ENCODE measurements at regions not wholly inside any gene's neighbourhood (a gene's known extent, or its start where the extent isn't known, plus 50 kb on each side); places are given as distances from the start of the nearest gene placed in this dataset.

DNA sequence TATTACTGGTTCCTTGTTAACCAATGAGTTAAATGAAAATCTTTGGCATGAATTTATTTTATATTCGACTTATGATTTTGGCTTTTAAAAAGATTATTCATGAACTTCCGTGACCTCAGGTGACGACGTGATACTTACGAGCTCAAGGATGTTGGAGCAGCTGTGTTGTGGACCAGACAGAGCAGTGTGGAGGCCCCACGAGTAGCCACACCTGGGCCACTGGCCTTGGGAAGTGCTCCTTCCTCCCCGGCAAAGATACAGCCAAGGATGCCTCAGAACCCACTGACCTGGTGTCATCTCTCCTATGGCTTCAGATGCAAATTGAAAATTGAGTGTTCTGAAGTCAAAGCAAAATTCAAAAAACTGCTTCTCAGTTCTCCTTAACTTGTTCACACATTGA is 147.5 kb upstream of the PPP2R2D start:
- no peak overlapping the region for H2BK5ac ChIP-seq (ENCODE audit: low read length)
- no peaks in the 10 kb centered on the region for H3K36me3 ChIP-seq (ENCODE audit: control insufficient read depth, insufficient read depth, low read length)
- no peak overlapping the region for H3K18ac ChIP-seq (ENCODE audit: low read length)
- H2AK5ac ChIP-seq (ENCODE audit: low read length) = no peak overlapping the region
- H2BK120ac ChIP-seq (ENCODE audit: low read depth, low read length) = no peak overlapping the region
- WGBS (ENCODE audit: extremely low coverage, insufficient coverage, low lambda C conversion rate) = no CpG with 5 or more reads among the region's 7 CpGs
- no peak overlapping the region for H3K9ac ChIP-seq (ENCODE audit: low read length)
- no peaks in the 10 kb centered on the region for H3K79me1 ChIP-seq (ENCODE audit: low read length)
- no peaks in the 10 kb centered on the region for H3K79me2 ChIP-seq (ENCODE audit: control insufficient read depth, insufficient read depth, low read length)
- no peak for DNase-seq
- H3K4me2 ChIP-seq (ENCODE audit: low read length) = no peak overlapping the region
- peak overlapping the region; percentile 27 for H3K56ac ChIP-seq (ENCODE audit: low read length)
- H3K4me1 ChIP-seq (ENCODE audit: control insufficient read depth, low read depth, low read length) = peaks cover 16% of the 10 kb centered on the region
- H3K23ac ChIP-seq (ENCODE audit: low read length) = no peak overlapping the region
- H3K4ac ChIP-seq (ENCODE audit: low read depth, low read length) = no peak overlapping the region
- H3K27me3 ChIP-seq (ENCODE audit: insufficient read depth, low read length, poor library complexity) = no peaks in the 10 kb centered on the region
- no peak overlapping the region for H3K27ac ChIP-seq (ENCODE audit: low read depth, low read length)
- no peak overlapping the region for H3K4me3 ChIP-seq (ENCODE audit: low read length)
- H2BK15ac ChIP-seq (replicated peaks; ENCODE audit: low read depth) = no peak overlapping the region
- H4K8ac ChIP-seq (ENCODE audit: low read depth, low read length) = no peak overlapping the region
- no peak overlapping the region for H4K5ac ChIP-seq (ENCODE audit: low read length)

DNA sequence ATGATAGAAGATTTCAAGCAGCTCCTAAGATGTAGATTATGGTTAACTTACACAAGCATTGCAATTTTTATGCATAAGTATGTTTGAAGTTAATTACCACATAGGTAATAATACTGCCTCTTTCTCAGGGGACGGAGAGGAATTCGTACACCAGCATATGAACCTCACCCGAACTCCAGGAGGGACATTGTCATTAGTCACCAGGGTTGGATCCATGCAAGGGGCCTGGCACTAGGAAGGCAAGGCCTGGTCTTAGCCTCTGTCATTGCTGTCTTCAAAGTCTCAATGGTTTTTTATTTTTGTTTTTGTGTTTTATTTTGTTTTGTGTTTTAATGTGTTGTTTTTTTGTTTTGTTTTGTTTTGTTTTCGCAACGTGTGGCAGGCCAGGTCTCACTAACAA is 145.6 kb upstream of the PPP2R2D start:
- H2AK5ac ChIP-seq (ENCODE audit: low read length) = no peak overlapping the region
- DNase-seq = no peak

DNA sequence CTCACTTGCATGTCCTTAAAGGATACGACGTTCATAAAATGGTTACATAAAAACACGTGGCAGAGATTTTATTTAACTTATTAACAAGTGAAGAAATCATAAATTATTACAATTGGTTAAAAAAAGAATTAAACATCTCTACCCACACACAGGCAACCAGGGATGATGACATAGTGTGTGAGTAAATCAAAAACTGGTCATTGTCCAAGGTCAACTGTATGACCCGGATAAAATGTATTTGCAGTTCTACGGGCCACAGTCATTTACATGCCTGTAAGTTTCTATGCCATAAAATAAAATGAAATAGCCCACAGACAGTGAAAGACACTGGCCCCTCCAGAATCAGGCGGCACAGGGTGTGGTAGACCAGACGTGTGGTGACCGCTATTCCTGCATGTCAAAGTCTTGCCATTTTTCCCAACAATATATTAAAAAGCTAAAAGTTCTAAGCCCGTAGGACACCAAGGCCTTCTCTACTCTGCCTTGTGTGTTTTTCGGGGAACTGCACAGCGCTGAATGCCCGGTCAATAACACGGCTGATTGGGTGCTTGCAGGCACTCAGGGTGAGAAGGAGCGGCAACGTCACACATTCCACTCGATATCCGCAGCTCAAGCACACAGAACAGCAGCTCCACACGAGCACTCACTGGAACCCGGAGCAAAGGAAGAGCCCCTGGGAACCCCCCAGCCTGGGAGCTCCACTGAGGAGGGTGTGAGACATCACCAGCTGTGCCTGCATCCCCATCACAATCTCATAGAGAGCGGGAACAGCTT is 143.3 kb upstream of the PPP2R2D start:
- no CpG with 5 or more reads among the region's 20 CpGs for WGBS (ENCODE audit: extremely low coverage, insufficient coverage, low lambda C conversion rate)
- Histone ChIP-seq H3K27ac (ENCODE audit: low read depth, low read length) (no peak overlapping the region), H3K23ac (ENCODE audit: low read length) (no peak overlapping the region), H2AK5ac (ENCODE audit: low read length) (no peak overlapping the region), H4K8ac (ENCODE audit: low read depth, low read length) (no peak overlapping the region), H3K56ac (ENCODE audit: low read length) (no peak overlapping the region), H4K5ac (ENCODE audit: low read length) (no peak overlapping the region), H3K79me2 (ENCODE audit: control insufficient read depth, insufficient read depth, low read length) (no peaks in the 10 kb centered on the region), H3K4me1 (ENCODE audit: control insufficient read depth, low read depth, low read length) (peaks cover 15% of the 10 kb centered on the region), H3K36me3 (ENCODE audit: control insufficient read depth, insufficient read depth, low read length) (no peaks in the 10 kb centered on the region), H3K4ac (ENCODE audit: low read depth, low read length) (no peak overlapping the region), H3K27me3 (ENCODE audit: insufficient read depth, low read length, poor library complexity) (no peaks in the 10 kb centered on the region), H3K9ac (ENCODE audit: low read length) (no peak overlapping the region), H2BK5ac (ENCODE audit: low read length) (no peak overlapping the region), H3K4me2 (ENCODE audit: low read length) (no peak overlapping the region), H3K18ac (ENCODE audit: low read length) (no peak overlapping the region), H2BK120ac (ENCODE audit: low read depth, low read length) (no peak overlapping the region), H3K79me1 (ENCODE audit: low read length) (no peaks in the 10 kb centered on the region), H2BK15ac (replicated peaks; ENCODE audit: low read depth) (no peak overlapping the region), H3K4me3 (ENCODE audit: low read length) (no peak overlapping the region)
- no peak for DNase-seq

More for the DNA sequence above, 145.6 kb upstream of the PPP2R2D start:
- no peak overlapping the region for H4K8ac ChIP-seq (ENCODE audit: low read depth, low read length)
- no peak overlapping the region for H2BK15ac ChIP-seq (replicated peaks; ENCODE audit: low read depth)
- H3K4me3 ChIP-seq (ENCODE audit: low read length) = no peak overlapping the region
- H3K23ac ChIP-seq (ENCODE audit: low read length) = no peak overlapping the region
- H4K5ac ChIP-seq (ENCODE audit: low read length) = no peak overlapping the region
- WGBS (ENCODE audit: extremely low coverage, insufficient coverage, low lambda C conversion rate) = 100% methylated on average over 2 of the region's 5 CpGs
- peaks cover 16% of the 10 kb centered on the region for H3K4me1 ChIP-seq (ENCODE audit: control insufficient read depth, low read depth, low read length)
- H3K79me1 ChIP-seq (ENCODE audit: low read length) = no peaks in the 10 kb centered on the region
- H3K27me3 ChIP-seq (ENCODE audit: insufficient read depth, low read length, poor library complexity) = no peaks in the 10 kb centered on the region
- H3K27ac ChIP-seq (ENCODE audit: low read depth, low read length) = no peak overlapping the region
- no peak overlapping the region for H3K18ac ChIP-seq (ENCODE audit: low read length)
- H3K4ac ChIP-seq (ENCODE audit: low read depth, low read length) = no peak overlapping the region
- no peak overlapping the region for H3K4me2 ChIP-seq (ENCODE audit: low read length)
- H2BK120ac ChIP-seq (ENCODE audit: low read depth, low read length) = no peak overlapping the region
- H2BK5ac ChIP-seq (ENCODE audit: low read length) = no peak overlapping the region
- H3K56ac ChIP-seq (ENCODE audit: low read length) = no peak overlapping the region
- H3K79me2 ChIP-seq (ENCODE audit: control insufficient read depth, insufficient read depth, low read length) = no peaks in the 10 kb centered on the region
- no peak overlapping the region for H3K9ac ChIP-seq (ENCODE audit: low read length)
- no peaks in the 10 kb centered on the region for H3K36me3 ChIP-seq (ENCODE audit: control insufficient read depth, insufficient read depth, low read length)

DNA sequence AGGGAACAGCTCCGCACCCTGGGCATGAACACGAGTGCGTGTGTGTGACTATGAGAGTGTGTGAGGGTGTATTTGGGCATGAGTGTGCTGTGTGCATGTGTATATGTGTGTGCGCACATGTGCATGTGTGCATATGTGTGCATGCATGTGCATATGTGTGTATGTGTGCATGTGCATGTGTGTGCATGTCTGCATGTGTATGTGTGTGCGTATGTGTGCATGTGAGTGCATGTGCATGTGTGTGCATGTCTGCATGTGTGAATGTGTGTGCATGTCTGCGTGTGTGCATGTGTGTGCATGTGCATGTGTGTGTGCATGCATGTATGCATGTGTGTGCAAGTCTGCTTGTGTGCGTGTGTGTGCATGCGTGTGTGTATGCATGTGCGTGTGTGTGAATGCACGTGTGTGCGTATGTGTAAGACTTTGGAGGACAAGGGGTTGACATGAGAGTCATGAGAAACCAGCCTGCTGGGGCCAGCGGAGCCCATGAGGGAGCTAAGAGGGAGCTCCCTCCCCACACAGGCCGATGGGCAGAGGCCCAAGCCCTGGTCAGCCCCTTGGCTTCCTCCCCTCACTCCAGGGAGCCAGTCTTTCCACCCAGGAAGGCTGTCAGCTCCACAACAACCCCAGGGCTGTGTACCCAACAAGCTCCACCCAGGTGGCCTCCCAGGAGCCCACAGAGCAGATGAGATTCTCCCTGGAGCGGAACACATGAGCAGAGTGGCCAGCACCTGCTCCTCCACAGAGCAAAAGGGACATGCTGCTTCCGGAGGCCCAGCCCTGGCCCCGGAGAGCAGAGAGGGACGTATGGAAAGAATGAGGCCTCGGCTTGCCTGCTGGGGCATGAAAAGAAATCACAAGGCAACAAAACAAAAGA is 142.5 kb upstream of the PPP2R2D start:
- H3K4me3 ChIP-seq (ENCODE audit: low read length) = no peak overlapping the region
- H4K8ac ChIP-seq (ENCODE audit: low read depth, low read length) = no peak overlapping the region
- H3K79me2 ChIP-seq (ENCODE audit: control insufficient read depth, insufficient read depth, low read length) = no peaks in the 10 kb centered on the region
- H4K5ac ChIP-seq (ENCODE audit: low read length) = no peak overlapping the region
- peaks cover 10% of the 10 kb centered on the region for H3K4me1 ChIP-seq (ENCODE audit: control insufficient read depth, low read depth, low read length)
- no peak overlapping the region for H2BK120ac ChIP-seq (ENCODE audit: low read depth, low read length)
- H3K4me2 ChIP-seq (ENCODE audit: low read length) = no peak overlapping the region
- peak overlapping the region; percentile 2 for H3K56ac ChIP-seq (ENCODE audit: low read length)
- H3K27ac ChIP-seq (ENCODE audit: low read depth, low read length) = no peak overlapping the region
- H3K4ac ChIP-seq (ENCODE audit: low read depth, low read length) = no peak overlapping the region
- no peaks in the 10 kb centered on the region for H3K79me1 ChIP-seq (ENCODE audit: low read length)
- no CpG with 5 or more reads among the region's 18 CpGs for WGBS (ENCODE audit: extremely low coverage, insufficient coverage, low lambda C conversion rate)
- no peak overlapping the region for H2BK15ac ChIP-seq (replicated peaks; ENCODE audit: low read depth)
- no peak overlapping the region for H2AK5ac ChIP-seq (ENCODE audit: low read length)
- no peak overlapping the region for H2BK5ac ChIP-seq (ENCODE audit: low read length)
- H3K18ac ChIP-seq (ENCODE audit: low read length) = no peak overlapping the region
- H3K9ac ChIP-seq (ENCODE audit: low read length) = no peak overlapping the region
- DNase-seq = no peak
- no peaks in the 10 kb centered on the region for H3K27me3 ChIP-seq (ENCODE audit: insufficient read depth, low read length, poor library complexity)
- H3K23ac ChIP-seq (ENCODE audit: low read length) = no peak overlapping the region
- H3K36me3 ChIP-seq (ENCODE audit: control insufficient read depth, insufficient read depth, low read length) = no peaks in the 10 kb centered on the region

DNA sequence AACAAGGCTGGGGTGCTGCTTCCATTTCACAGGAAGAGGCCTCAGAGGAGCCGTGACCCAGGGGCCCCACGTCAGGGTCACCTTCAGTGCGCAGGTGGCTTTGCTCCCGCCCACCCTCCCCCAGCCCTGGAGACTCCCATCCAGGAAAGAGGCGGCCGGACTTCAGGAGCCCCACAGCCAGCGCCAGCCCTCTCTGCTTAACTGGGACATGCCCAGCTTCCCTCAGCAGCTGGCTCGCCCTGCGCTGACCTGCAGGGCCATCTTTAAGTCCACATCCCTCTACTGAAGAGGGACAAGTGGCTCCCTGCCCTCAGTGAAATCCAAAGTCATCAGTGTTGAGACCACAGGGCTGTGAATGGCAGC is 141.9 kb upstream of the PPP2R2D start:
- no peak overlapping the region for H3K4ac ChIP-seq (ENCODE audit: low read depth, low read length)
- WGBS (ENCODE audit: extremely low coverage, insufficient coverage, low lambda C conversion rate) = no CpG with 5 or more reads among the region's 9 CpGs
- no peak overlapping the region for H2AK5ac ChIP-seq (ENCODE audit: low read length)
- no peak overlapping the region for H2BK120ac ChIP-seq (ENCODE audit: low read depth, low read length)
- no peaks in the 10 kb centered on the region for H3K36me3 ChIP-seq (ENCODE audit: control insufficient read depth, insufficient read depth, low read length)
- no peak overlapping the region for H2BK5ac ChIP-seq (ENCODE audit: low read length)
- H3K79me1 ChIP-seq (ENCODE audit: low read length) = no peaks in the 10 kb centered on the region
- H3K27me3 ChIP-seq (ENCODE audit: insufficient read depth, low read length, poor library complexity) = no peaks in the 10 kb centered on the region
- no peaks in the 10 kb centered on the region for H3K79me2 ChIP-seq (ENCODE audit: control insufficient read depth, insufficient read depth, low read length)
- H3K4me3 ChIP-seq (ENCODE audit: low read length) = no peak overlapping the region
- no peak overlapping the region for H3K9ac ChIP-seq (ENCODE audit: low read length)
- no peak overlapping the region for H2BK15ac ChIP-seq (replicated peaks; ENCODE audit: low read depth)
- H4K5ac ChIP-seq (ENCODE audit: low read length) = no peak overlapping the region
- no peak for DNase-seq
- no peak overlapping the region for H3K27ac ChIP-seq (ENCODE audit: low read depth, low read length)
- no peak overlapping the region for H3K18ac ChIP-seq (ENCODE audit: low read length)
- H3K23ac ChIP-seq (ENCODE audit: low read length) = no peak overlapping the region
- no peak overlapping the region for H4K8ac ChIP-seq (ENCODE audit: low read depth, low read length)
- H3K56ac ChIP-seq (ENCODE audit: low read length) = no peak overlapping the region
- H3K4me1 ChIP-seq (ENCODE audit: control insufficient read depth, low read depth, low read length) = peaks cover 9% of the 10 kb centered on the region
- no peak overlapping the region for H3K4me2 ChIP-seq (ENCODE audit: low read length)
